ENCODE measurements at regions not wholly inside any gene's neighbourhood (a gene's known extent, or its start where the extent isn't known, plus 50 kb on each side); places are given as distances from the start of the nearest gene placed in this dataset.

DNA sequence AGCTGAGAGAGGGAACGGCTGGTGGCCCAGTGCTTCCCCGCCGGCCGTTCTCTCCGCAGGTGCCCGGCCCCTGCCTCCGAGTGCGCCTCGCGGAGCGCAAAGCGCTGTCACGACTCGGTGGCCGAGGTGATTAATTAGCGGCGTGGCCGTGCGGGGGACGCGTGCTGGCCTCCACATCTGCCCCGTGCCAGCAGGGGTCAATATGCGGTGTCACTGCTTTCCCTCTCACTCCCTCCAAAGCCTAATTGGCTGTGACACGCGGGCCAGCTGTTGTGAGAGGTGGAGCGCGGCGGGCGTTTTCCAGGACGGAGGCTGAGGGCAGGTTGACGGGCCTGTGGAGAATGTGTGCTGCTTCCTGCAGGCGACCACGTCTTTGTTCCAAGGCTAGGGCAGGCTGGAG lies 239.0 kb downstream of the LMX1A start:
- CTCF ChIA-PET = no interaction called here
- H4K20me1 ChIP-seq (ENCODE audit: low read length) = no peaks in the 10 kb centered on the region
- H3K4me3 ChIP-seq (ENCODE audit: low read length) = no peak overlapping the region
- ATAC-seq = no peak
- H3K27ac ChIP-seq (ENCODE audit: low read length) = no peak overlapping the region
- POLR2A ChIA-PET (ENCODE audit: unreplicated experiment) = no interaction called here
- H3K9ac ChIP-seq (ENCODE audit: low read length) = no peak overlapping the region
- no TSS peak for BruUV-seq (replicated peaks)
- H3F3A ChIP-seq (ENCODE audit: low read length, unreplicated experiment) = no peaks in the 10 kb centered on the region
- H3K4me2 ChIP-seq (ENCODE audit: low read length) = no peak overlapping the region
- H3K9me3 ChIP-seq (ENCODE audit: low read length) = no peaks in the 10 kb centered on the region
- DNase-seq = no peak
- TF ChIP-seq EZH2 (IDR thresholded peaks at IDR 0.05; ENCODE audit: low read length, unreplicated experiment) = no peak
- no peak for TF ChIP-seq EZH2phosphoT487 (IDR thresholded peaks at IDR 0.05; ENCODE audit: borderline replicate concordance, low read length)
- TF ChIP-seq, protein P1, sequence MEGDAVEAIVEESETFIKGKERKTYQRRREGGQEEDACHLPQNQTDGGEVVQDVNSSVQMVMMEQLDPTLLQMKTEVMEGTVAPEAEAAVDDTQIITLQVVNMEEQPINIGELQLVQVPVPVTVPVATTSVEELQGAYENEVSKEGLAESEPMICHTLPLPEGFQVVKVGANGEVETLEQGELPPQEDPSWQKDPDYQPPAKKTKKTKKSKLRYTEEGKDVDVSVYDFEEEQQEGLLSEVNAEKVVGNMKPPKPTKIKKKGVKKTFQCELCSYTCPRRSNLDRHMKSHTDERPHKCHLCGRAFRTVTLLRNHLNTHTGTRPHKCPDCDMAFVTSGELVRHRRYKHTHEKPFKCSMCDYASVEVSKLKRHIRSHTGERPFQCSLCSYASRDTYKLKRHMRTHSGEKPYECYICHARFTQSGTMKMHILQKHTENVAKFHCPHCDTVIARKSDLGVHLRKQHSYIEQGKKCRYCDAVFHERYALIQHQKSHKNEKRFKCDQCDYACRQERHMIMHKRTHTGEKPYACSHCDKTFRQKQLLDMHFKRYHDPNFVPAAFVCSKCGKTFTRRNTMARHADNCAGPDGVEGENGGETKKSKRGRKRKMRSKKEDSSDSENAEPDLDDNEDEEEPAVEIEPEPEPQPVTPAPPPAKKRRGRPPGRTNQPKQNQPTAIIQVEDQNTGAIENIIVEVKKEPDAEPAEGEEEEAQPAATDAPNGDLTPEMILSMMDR (conservative IDR thresholded peaks at IDR 0.05; ENCODE audit: low read depth, low read length) = no peak
- H2AFZ ChIP-seq (ENCODE audit: low read length) = no peak overlapping the region
- no peaks in the 10 kb centered on the region for H3K36me3 ChIP-seq (ENCODE audit: low read depth, low read length)
- intact Hi-C loops (cut with micrococcal nuclease) = loop anchor here (10.0 kb wide), 1 partner anchor 247 kb away; no protein-coding TSS in a partner anchor
- H3K27me3 ChIP-seq (ENCODE audit: low read length) = peaks cover 20% of the 10 kb centered on the region
- peaks cover 14% of the 10 kb centered on the region for H3K4me1 ChIP-seq (ENCODE audit: insufficient read depth, low read length)
- no peaks in the 10 kb centered on the region for H3K9me2 ChIP-seq (replicated peaks; ENCODE audit: low read length)
- H3K79me2 ChIP-seq (ENCODE audit: low read length) = no peaks in the 10 kb centered on the region

DNA sequence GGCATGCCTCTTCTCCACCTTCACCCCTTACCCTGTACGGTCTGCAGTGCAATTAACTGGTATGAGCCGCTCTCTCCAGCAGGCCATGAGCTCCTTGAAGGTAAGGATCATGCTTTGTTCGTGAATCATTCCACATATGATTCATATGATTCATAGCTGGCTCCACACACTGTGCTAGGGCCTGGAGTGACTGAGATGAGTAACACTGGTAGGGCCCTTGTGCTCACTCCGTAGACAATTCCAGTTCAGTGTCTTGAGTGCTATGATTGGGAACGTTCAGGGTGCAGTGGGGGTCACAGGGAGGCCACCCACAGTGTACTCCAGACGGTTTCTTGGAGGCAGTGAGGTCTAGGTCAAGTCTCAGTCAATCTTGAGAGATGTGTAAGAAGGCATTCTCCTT lies 239.8 kb downstream of the LMX1A start:
- CTCF ChIA-PET = interaction anchor here (1.3 kb wide), 1 partner anchor 13 kb away, joined by 11 read pairs; no protein-coding TSS in a partner anchor
- DNase-seq (peak; percentile 97), ATAC-seq (peak; percentile 99)
- intact Hi-C loops (cut with micrococcal nuclease) = loop anchor here (10.0 kb wide), 1 partner anchor 248 kb away; no protein-coding TSS in a partner anchor
- no peak overlapping the region for H3K4me3 ChIP-seq (ENCODE audit: low read length)
- no peaks in the 10 kb centered on the region for H3K9me2 ChIP-seq (replicated peaks; ENCODE audit: low read length)
- peaks cover 21% of the 10 kb centered on the region for H3K27me3 ChIP-seq (ENCODE audit: low read length)
- no peak overlapping the region; the same call in 1 of the 2 replicates for H3K27ac ChIP-seq (ENCODE audit: low read length)
- H3K79me2 ChIP-seq (ENCODE audit: low read length) = no peaks in the 10 kb centered on the region
- POLR2A ChIA-PET (ENCODE audit: unreplicated experiment) = interaction anchor here (0.6 kb wide), 1 partner anchor 657 kb away, joined by 6 read pairs; no protein-coding TSS in a partner anchor
- BruUV-seq (replicated peaks) = no TSS peak
- H3K9ac ChIP-seq (ENCODE audit: low read length) = no peak overlapping the region
- H3K4me2 ChIP-seq (ENCODE audit: low read length) = peak overlapping the region; percentile 32; the same call in 1 of the 2 replicates
- H4K20me1 ChIP-seq (ENCODE audit: low read length) = no peaks in the 10 kb centered on the region
- no peaks in the 10 kb centered on the region for H3K9me3 ChIP-seq (ENCODE audit: low read length)
- H3K36me3 ChIP-seq (ENCODE audit: low read depth, low read length) = no peaks in the 10 kb centered on the region
- H2AFZ ChIP-seq (ENCODE audit: low read length) = no peak overlapping the region
- H3F3A ChIP-seq (ENCODE audit: low read length, unreplicated experiment) = no peaks in the 10 kb centered on the region
- no peak for TF ChIP-seq EZH2phosphoT487 (IDR thresholded peaks at IDR 0.05; ENCODE audit: borderline replicate concordance, low read length)
- TF ChIP-seq, protein P1 (conservative IDR thresholded peaks at IDR 0.05; ENCODE audit: low read depth, low read length) = no peak
- TF ChIP-seq EZH2 (IDR thresholded peaks at IDR 0.05; ENCODE audit: low read length, unreplicated experiment) = no peak
- peaks cover 14% of the 10 kb centered on the region for H3K4me1 ChIP-seq (ENCODE audit: insufficient read depth, low read length)

DNA sequence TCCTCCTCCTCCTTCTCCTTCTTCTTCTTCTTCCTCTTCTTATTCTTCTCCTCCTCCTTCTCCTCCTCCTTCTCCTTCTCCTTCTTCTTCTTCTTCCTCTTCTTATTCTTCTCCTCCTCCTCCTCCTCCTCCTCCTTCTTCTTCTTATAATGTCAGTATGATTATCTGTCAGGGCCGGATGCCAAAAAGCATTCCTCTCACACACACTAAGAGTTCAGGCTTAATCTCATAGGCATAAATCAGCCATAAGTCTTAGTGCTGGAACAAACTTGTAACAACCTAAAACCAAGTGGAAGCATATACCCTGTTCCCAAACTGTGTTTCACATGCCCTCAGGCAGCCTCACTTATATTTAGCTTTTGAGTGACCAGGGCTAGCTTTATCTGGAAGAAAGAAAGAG lies 240.3 kb downstream of the LMX1A start:
- no peak overlapping the region for H3K27ac ChIP-seq (ENCODE audit: low read length)
- H3K4me1 ChIP-seq (ENCODE audit: insufficient read depth, low read length) = peaks cover 14% of the 10 kb centered on the region
- peak overlapping the region; percentile 32; the same call in 1 of the 2 replicates for H3K4me2 ChIP-seq (ENCODE audit: low read length)
- H4K20me1 ChIP-seq (ENCODE audit: low read length) = no peaks in the 10 kb centered on the region
- no TSS peak for BruUV-seq (replicated peaks)
- H3K27me3 ChIP-seq (ENCODE audit: low read length) = peaks cover 27% of the 10 kb centered on the region
- CTCF ChIA-PET = interaction anchor here (1.3 kb wide), 1 partner anchor 13 kb away, joined by 11 read pairs; no protein-coding TSS in a partner anchor
- intact Hi-C loops (cut with micrococcal nuclease) = loop anchor here (10.0 kb wide), 1 partner anchor 249 kb away; no protein-coding TSS in a partner anchor
- TF ChIP-seq, protein P1 (conservative IDR thresholded peaks at IDR 0.05; ENCODE audit: low read depth, low read length) = no peak
- no peak for TF ChIP-seq EZH2phosphoT487 (IDR thresholded peaks at IDR 0.05; ENCODE audit: borderline replicate concordance, low read length)
- no peaks in the 10 kb centered on the region for H3K9me2 ChIP-seq (replicated peaks; ENCODE audit: low read length)
- no peak overlapping the region for H2AFZ ChIP-seq (ENCODE audit: low read length)
- POLR2A ChIA-PET (ENCODE audit: unreplicated experiment) = interaction anchor here (0.6 kb wide), 1 partner anchor 658 kb away, joined by 6 read pairs; no protein-coding TSS in a partner anchor
- H3K79me2 ChIP-seq (ENCODE audit: low read length) = no peaks in the 10 kb centered on the region
- no peak overlapping the region for H3K4me3 ChIP-seq (ENCODE audit: low read length)
- H3K9ac ChIP-seq (ENCODE audit: low read length) = no peak overlapping the region
- H3K36me3 ChIP-seq (ENCODE audit: low read depth, low read length) = no peaks in the 10 kb centered on the region
- no peaks in the 10 kb centered on the region for H3K9me3 ChIP-seq (ENCODE audit: low read length)
- H3F3A ChIP-seq (ENCODE audit: low read length, unreplicated experiment) = no peaks in the 10 kb centered on the region
- DNase-seq (peak; percentile 9), ATAC-seq (no peak)

Measured in PC-3 (cell line).